WERI-Rb-1 (cell line): ENCODE measurements at regions not wholly inside any gene's neighbourhood (a gene's known extent, or its start where the extent isn't known, plus 50 kb on each side); places are given as distances from the start of the nearest gene placed in this dataset.

ENCODE experiments used
- DNase-seq: peaks from one replicate; pipeline ENCODE4 v3.0.0-alpha.2; 2020
- H3K27ac ChIP-seq: fragments of 250-450 bp; sonication (Bioruptor Pico); 2 replicates; pipeline ENCODE4 v1.5.1; 2020; ENCODE audit warnings: mild to moderate bottlenecking, moderate library complexity
- H3K27me3 ChIP-seq: fragments of 250-450 bp; sonication (Bioruptor Pico); 2 replicates; pipeline ENCODE4 v1.5.1; 2021; ENCODE audit warnings: mild to moderate bottlenecking, low read depth, moderate library complexity; ENCODE audit not compliant: insufficient read depth, severe bottlenecking
- H3K36me3 ChIP-seq: fragments of 250-450 bp; sonication (Bioruptor Pico); 2 replicates; pipeline ENCODE4 v1.5.1; 2020; ENCODE audit warnings: mild to moderate bottlenecking, moderate library complexity
- H3K4me3 ChIP-seq: 2 replicates; pipeline ENCODE4 v1.5.1; 2011; ENCODE audit warnings: low read depth, mild to moderate bottlenecking, control low read depth, low read length
- H3K9me3 ChIP-seq: fragments of 250-450 bp; sonication (Bioruptor Pico); 2 replicates; pipeline ENCODE4 v1.5.1; 2021; ENCODE audit warnings: mild to moderate bottlenecking, moderate library complexity; ENCODE audit not compliant: severe bottlenecking
- TF ChIP-seq, protein P1 (sequence below): IDR thresholded peaks from 2 replicates; pipeline ENCODE4 v1.5.1; 2011; ENCODE audit warnings: low read depth, mild to moderate bottlenecking, control low read depth, inconsistent platforms, low read length

DNA sequence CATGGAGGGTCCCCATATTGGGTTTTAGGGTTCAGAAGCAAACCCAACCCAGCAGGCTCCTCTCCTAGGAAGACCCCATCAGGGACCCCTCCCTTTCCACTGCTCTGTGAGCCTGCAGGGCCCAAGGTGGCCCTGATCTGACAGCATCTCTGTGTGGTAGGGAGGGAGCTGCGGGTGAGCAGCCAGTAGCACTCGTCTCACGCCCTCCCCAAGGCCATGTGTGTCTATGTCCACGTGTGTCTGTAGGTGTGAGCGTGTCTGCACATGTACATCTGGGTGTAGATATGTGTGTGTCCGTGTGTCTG is 103.5 kb upstream of the FAM20C start:
- Histone ChIP-seq H3K27me3 (no peaks in the 10 kb centered on the region), H3K9me3 (no peaks in the 10 kb centered on the region), H3K27ac (peak overlapping the region; percentile 61), H3K36me3 (no peaks in the 10 kb centered on the region), H3K4me3 (no peak overlapping the region)
- TF ChIP-seq, protein P1, sequence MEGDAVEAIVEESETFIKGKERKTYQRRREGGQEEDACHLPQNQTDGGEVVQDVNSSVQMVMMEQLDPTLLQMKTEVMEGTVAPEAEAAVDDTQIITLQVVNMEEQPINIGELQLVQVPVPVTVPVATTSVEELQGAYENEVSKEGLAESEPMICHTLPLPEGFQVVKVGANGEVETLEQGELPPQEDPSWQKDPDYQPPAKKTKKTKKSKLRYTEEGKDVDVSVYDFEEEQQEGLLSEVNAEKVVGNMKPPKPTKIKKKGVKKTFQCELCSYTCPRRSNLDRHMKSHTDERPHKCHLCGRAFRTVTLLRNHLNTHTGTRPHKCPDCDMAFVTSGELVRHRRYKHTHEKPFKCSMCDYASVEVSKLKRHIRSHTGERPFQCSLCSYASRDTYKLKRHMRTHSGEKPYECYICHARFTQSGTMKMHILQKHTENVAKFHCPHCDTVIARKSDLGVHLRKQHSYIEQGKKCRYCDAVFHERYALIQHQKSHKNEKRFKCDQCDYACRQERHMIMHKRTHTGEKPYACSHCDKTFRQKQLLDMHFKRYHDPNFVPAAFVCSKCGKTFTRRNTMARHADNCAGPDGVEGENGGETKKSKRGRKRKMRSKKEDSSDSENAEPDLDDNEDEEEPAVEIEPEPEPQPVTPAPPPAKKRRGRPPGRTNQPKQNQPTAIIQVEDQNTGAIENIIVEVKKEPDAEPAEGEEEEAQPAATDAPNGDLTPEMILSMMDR, result no peak
- no peak for DNase-seq

DNA sequence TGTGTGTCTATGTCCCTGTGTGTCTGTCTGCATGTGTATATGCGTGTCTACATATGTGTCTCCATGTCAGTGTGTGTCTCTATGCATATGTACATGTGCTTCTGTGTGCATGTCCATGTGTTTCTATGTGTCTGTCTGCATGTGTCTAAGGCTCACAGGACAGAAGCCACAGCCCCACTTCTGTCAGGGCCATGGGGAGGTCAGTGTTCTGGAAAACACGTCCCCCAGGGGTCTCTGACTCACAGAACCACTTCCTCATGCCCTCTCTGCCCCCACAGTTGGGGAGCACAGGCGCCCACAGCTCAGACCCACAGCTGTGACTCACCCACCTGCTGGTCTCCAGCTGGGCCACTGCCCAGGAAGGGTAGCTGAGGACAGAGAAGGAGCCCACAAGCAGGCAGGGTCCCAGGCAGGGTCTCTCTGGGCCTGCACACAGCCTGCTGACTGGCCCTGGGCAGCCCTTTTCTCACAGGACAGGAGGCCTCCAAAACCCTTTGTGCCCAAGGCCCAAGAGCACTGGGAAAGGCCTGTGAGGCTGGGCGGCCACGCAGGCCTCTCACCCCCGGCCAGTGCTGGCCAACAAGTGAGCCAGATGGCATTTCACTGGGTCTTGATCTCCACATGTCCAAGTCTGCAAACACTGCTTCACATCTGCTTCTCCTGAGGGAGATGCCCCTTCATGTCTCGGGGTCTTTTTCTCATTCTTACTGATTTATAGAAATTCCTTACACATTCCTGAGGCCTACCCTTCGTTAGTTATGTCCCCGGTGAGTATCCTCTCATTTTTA is 102.9 kb upstream of the FAM20C start:
- DNase-seq, result no peak
- H3K27me3 ChIP-seq, result no peaks in the 10 kb centered on the region

DNA sequence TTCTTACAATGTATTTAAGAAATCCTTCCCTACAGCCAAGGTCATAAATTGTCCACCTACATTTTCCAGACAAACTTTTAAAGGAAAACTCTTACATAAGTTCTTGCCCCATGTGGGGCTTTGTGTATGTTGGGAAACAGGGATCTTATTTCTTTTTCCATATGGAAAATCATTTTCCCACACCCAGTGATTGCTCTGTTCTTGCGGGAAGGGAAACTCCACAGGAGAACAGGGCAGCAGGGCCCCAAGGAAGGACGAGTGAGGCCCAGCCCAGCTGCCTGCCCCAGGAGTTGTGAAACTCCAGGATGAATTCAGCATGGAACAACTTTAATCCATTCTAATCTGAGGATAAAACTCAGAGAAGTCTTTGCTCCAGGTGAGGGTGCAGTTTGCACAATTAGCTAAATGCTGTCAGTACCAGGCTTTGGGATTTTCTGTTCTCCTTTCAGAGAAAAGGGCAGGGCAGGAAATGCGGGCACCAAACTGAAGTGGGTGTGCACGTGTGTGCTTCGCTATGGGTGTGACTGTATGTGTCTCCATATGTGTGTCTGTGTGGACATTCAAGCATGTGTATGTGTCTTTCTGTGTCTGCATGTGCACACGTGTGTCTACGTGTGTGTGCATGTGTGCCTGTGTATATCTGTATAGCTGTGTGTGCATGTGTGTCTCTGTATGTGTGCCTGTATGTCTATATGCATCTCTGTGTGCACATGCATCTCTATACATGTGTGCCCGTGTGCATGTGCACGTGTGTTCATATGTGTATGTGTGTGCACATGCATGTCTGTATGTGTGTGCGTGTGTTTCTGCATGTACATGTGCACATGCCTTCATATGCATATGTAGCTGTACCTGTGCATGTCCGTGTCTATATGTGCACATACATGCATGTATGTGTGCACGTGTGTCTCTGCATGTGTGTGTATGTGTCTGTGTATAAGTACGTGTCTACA is 102.0 kb upstream of the FAM20C start:
- TF ChIP-seq, protein P1, result no peak
- Histone ChIP-seq H3K27me3 (no peaks in the 10 kb centered on the region), H3K9me3 (no peaks in the 10 kb centered on the region), H3K27ac (peak overlapping the region; percentile 61), H3K36me3 (no peaks in the 10 kb centered on the region), H3K4me3 (no peak overlapping the region)
- peak; percentile 63 for DNase-seq

More for the DNA sequence above, 102.9 kb upstream of the FAM20C start:
- Histone ChIP-seq H3K27ac (peak overlapping the region; percentile 61), H3K4me3 (no peak overlapping the region), H3K9me3 (no peaks in the 10 kb centered on the region), H3K36me3 (no peaks in the 10 kb centered on the region)
- TF ChIP-seq, protein P1, result no peak

DNA sequence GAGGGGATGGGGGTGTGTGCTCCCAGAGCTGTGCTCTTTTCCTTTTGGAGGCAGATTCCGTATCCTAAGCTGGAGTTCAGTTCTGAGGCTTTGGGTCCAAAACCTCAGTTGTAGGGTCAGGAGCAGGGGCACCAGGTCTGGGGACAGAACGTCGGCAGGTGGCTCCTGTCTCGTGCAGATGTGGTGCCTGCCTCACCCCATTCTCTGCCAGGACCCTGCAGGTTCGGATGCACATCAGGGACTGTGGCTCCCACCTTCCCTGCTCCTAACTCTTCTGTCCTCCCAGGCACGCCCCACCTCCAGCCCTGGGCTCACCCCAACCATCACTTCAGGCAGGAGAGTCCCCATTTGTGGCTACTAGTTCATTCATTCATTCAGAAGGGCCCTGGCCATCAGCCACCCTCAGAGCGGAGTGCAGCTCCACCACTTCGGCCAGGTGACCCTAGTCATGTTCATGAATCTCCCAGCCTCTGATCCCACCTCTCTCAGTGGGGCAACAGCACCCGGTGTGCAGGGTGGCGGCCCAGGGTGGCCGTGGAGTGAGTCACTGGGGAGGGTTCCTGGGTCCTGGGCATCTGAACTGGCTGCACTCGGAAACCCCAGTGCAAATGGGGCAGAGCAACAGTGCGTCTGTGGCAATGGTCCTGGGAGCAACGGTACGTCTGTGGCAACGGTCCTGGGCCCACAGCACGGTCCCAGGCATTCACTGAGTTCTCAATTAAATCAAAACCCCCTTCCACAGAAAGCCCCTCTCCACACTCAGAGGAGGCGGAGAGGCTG is 100.8 kb upstream of the FAM20C start:
- DNase-seq, result no peak

DNA sequence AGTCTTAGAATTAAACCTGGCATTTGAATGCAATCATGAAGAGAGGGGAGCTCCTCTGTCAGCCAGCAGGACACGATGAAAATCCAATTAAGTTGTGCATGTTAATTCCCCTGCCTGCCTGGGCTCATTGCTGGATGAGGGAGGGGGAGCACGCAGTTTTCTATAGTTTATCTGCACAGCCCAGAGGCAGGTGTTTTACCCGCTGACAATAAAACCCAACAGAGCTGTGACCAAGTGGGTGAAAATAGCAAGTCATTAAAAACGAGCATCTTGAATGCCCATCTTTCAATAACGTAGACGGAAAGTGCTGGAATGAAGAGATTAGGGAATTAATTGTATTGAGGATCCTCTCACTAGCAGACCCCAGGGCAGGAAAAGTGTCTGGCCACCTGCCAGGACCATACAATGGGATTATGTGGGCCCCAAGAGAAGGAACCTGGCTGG is 100.1 kb upstream of the FAM20C start:
- Histone ChIP-seq H3K36me3 (no peaks in the 10 kb centered on the region), H3K9me3 (no peaks in the 10 kb centered on the region), H3K27ac (no peak overlapping the region), H3K27me3 (no peaks in the 10 kb centered on the region), H3K4me3 (no peak overlapping the region)
- TF ChIP-seq, protein P1, result no peak
- peak; percentile 53 for DNase-seq

More for the DNA sequence above, 100.8 kb upstream of the FAM20C start:
- TF ChIP-seq, protein P1, result no peak
- H3K4me3 ChIP-seq, result no peak overlapping the region
- H3K27me3 ChIP-seq, result no peaks in the 10 kb centered on the region
- H3K9me3 ChIP-seq, result no peaks in the 10 kb centered on the region
- no peak overlapping the region for H3K27ac ChIP-seq
- H3K36me3 ChIP-seq, result no peaks in the 10 kb centered on the region
